Mucosa of rectum (tissue), 2 donors: ENCODE measurements at regions not wholly inside any gene's neighbourhood (a gene's known extent, or its start where the extent isn't known, plus 50 kb on each side); places are given as distances from the start of the nearest gene placed in this dataset.

Experiments used
- H3K27ac ChIP-seq, 2 donors: one replicate each; pipeline ENCODE4 v1.7.0; 2013; ENCODE audit warnings: inconsistent platforms in 2 of 2, low read depth in 2 of 2, low read length in 2 of 2
- H3K27me3 ChIP-seq, 2 donors: one replicate each; pipeline ENCODE4 v1.7.0; 2013; ENCODE audit warnings: low read length in 2 of 2; ENCODE audit not compliant: control insufficient read depth in 2 of 2, insufficient read depth in 2 of 2
- H3K36me3 ChIP-seq, 2 donors: one replicate each; pipeline ENCODE4 v1.7.0; 2013; ENCODE audit warnings: low read length in 2 of 2; ENCODE audit not compliant: control insufficient read depth in 2 of 2, insufficient read depth in 2 of 2
- H3K4me1 ChIP-seq, 2 donors: one replicate each; pipeline ENCODE4 v1.7.0; 2013; ENCODE audit warnings: low read length in 2 of 2, mild to moderate bottlenecking in 1 of 2; ENCODE audit not compliant: control insufficient read depth in 2 of 2, insufficient read depth in 2 of 2
- H3K4me3 ChIP-seq, 2 donors: one replicate each; pipeline ENCODE4 v1.7.0; 2013; ENCODE audit warnings: low read length in 2 of 2
- H3K9ac ChIP-seq, 2 donors: one replicate each; pipeline ENCODE4 v1.7.0; 2013; ENCODE audit warnings: low read length in 2 of 2, low read depth in 1 of 2, mild to moderate bottlenecking in 1 of 2
- H3K9me3 ChIP-seq, 2 donors: one replicate each; pipeline ENCODE4 v1.7.0; 2013; ENCODE audit warnings: low read length in 2 of 2; ENCODE audit not compliant: control insufficient read depth in 2 of 2
- donor health status: healthy.
- donor health status: Normal muscosa, but diverticular disease.

DNA sequence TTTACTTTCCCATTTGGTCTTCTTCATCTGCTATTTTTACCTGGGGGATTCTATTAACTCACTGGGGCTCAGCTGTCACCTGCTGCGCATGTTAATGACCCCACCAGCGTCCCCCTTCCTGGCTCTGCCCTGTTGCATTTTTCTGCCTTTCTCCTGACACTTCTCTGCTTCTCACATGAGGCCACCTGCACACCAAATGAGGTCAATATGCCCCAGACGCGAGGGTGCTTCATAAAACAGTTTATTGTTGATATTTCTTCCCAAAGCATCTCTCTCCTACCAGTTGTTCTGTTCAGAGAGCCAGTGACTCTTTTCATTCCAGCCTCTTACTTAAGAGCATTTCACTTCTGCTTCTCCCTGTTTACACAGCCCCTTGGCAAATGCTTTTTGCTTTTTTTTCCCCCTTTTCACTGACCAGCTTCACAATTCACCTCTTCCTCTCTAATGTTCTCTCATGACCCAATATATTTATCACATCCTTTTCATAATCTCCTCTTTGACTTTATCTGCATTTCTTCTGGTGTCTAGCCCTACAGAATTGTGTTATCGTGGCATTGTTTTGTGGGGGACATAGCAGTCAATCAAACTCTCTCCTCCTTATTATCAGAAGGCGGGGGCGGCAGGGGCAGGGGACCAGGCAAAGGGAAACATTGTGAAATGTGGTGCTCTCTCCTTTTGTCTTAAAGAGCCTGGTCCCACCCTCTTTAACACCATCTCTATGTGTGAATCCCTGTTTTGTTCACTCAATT, 545.8 kb upstream of the CITED2 start:
- no peaks in the 10 kb centered on the region for H3K9me3 ChIP-seq
- no peak overlapping the region for H3K9ac ChIP-seq
- H3K36me3 ChIP-seq, result no peaks in the 10 kb centered on the region
- peaks cover 0 to 6% of the 10 kb centered on the region in 2 donors for H3K4me1 ChIP-seq
- H3K27ac ChIP-seq, result no peak overlapping the region
- no peak overlapping the region for H3K4me3 ChIP-seq
- no peaks in the 10 kb centered on the region for H3K27me3 ChIP-seq

DNA sequence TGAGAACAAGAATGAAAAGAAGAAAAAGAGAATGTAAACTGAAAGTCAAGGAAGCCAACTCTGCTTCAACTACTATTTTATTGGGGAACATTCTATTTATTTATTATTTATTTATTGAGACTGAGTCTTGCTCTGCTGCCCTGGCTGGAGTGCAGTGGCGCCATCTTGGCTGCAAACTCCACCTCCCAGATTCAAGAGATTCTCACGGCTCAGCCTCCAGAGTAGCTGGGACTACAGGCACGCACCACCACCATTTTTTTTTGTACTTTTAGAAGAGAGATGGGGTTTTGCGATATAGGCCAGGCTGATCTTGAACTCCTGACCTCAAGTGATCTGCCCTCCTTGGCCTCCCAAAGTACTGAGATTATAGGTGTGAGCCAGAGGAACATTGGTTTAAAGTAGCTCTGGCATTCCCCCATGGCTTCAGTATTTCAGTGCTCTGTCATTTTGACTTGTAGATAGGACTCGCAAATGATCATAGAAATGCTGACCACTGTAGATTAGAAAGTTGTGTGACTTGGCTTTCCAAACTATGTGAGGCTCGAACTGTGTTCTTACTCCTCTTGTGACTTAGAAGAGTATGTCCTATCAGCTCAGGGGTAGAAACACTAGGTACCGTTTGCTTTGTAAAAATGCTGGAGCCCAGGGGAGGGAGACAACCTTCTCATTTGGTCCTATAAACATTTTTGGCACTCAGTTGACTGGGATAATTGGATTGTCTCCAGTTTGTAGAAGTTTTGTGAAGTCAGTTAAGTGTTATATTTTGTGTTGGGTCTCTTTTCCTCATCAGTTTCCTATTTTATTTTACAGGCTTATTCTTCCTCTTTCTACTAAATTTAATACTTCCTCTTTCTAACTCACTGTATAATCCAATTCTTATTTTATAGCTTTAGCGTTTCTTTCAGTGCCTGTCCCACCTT, 544.9 kb upstream of the CITED2 start:
- Histone ChIP-seq H3K4me3 (no peak overlapping the region), H3K36me3 (no peaks in the 10 kb centered on the region), H3K9ac (no peak overlapping the region), H3K27ac (no peak overlapping the region), H3K4me1 (peaks cover 2 to 6% of the 10 kb centered on the region in 2 donors), H3K9me3 (no peaks in the 10 kb centered on the region), H3K27me3 (no peaks in the 10 kb centered on the region)

DNA sequence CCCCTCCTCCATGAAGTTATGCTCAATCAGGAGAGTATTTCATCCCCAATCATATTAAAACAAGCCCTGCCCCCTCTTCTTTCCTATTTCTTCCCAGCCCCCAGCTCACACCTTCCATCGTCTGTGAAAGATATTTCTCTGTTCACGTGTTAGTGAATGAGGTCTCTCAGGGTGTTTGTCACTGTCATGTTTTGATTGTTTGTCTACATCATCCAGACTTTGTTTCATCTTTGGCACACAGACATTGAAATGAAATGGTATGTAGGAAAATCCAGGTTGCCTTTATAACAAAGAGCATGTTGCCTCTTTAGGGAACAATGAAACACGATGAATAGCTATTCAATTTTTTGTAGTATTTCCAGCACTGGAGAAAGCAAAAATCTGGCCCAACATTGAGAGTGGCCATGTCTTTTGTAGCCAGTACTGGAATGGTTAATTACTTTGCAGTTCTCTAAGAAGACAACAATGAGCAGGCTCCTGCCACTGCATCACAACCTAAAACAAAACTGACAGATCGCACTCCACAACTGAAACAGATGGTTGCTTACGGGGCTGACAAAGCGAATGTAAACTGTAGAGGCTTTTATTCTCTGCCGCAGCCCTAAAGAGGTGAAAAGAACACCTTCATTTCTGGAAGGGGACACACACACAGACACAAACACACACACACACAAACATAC, 543.6 kb upstream of the CITED2 start:
- Histone ChIP-seq H3K4me3 (no peak overlapping the region), H3K27me3 (no peaks in the 10 kb centered on the region), H3K4me1 (peaks cover 2 to 6% of the 10 kb centered on the region in 2 donors), H3K27ac (no peak overlapping the region), H3K9ac (no peak overlapping the region), H3K9me3 (no peaks in the 10 kb centered on the region), H3K36me3 (no peaks in the 10 kb centered on the region)

DNA sequence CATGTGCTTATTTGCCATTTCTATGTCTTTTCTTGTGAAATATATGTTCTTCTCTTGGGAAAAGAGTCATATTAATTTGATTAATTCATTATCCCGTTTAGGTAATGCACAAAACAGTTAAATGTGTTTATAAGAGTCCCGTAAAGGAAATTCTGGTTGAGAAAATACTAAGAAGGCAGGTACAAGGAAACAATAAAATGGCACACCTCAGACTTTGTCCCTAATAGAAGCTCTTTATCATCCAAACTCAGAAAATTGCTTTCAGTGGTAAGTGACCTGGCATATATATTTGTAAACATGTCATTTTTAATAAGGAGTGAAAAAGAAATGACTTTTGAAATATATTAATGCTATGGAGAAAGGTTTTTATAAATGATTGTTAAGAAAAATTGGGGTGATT, 540.5 kb upstream of the CITED2 start:
- Histone ChIP-seq H3K4me3 (no peak overlapping the region), H3K9me3 (no peaks in the 10 kb centered on the region), H3K27me3 (no peaks in the 10 kb centered on the region), H3K4me1 (peaks cover 2 to 4% of the 10 kb centered on the region in 2 donors), H3K36me3 (no peaks in the 10 kb centered on the region), H3K27ac (no peak overlapping the region), H3K9ac (no peak overlapping the region)

DNA sequence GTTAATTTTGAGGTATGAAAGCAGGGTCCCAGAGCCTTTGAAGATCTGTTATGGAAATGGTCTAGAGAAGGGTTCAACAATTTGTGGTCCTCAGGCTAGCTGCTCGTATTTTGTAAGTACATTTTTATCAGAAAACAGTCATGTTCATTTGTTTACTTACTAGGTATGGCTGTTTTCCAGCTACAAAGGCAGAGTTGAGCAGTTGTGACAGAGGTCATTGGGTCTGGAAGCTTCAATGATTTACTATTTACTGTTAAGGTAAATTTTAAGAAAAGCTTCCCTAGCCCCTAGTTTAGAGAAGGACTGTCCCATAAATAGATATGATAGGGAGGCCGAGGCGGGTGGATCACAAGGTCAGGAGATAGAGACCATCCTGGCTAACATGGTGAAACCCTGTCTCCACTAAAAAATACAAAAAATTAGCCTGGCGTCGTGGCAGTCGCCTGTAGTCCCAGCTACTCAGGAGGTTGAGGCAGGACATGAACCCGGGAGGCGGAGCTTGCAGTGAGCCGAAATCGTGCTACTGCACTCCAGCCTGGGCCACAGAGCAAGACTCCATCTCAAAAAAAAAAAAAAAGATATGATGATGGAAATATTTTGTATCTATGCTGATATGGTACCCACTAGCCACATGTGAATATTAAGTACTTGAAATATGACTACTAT, 538.4 kb upstream of the CITED2 start:
- H3K27me3 ChIP-seq, result no peaks in the 10 kb centered on the region
- no peak overlapping the region for H3K4me3 ChIP-seq
- peaks cover 0 to 2% of the 10 kb centered on the region in 2 donors for H3K4me1 ChIP-seq
- no peak overlapping the region for H3K27ac ChIP-seq
- no peaks in the 10 kb centered on the region for H3K9me3 ChIP-seq
- no peak overlapping the region for H3K9ac ChIP-seq
- no peaks in the 10 kb centered on the region for H3K36me3 ChIP-seq

DNA sequence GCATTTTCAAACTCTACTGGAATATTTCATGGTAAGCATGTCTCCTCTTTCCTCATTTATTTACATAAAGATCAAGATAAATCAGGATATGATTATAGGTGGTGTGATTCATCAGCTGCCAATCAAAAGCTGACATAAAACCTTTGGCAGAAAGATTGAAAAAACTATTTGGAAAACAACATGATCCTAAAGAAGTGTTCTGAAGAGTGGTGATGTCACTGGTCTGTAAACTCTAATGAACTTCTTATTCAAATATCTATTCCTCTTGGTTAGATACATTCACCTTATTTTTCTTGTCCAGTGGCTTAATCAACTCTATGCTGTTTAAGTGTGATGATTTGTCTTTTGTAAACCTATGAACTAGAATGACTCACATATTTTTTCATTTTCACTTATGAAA, 535.5 kb upstream of the CITED2 start:
- no peak overlapping the region for H3K9ac ChIP-seq
- no peaks in the 10 kb centered on the region for H3K9me3 ChIP-seq
- no peaks in the 10 kb centered on the region for H3K27me3 ChIP-seq
- peaks cover 2 to 3% of the 10 kb centered on the region in 2 donors for H3K4me1 ChIP-seq
- H3K4me3 ChIP-seq, result no peak overlapping the region
- H3K36me3 ChIP-seq, result no peaks in the 10 kb centered on the region
- no peak overlapping the region for H3K27ac ChIP-seq

DNA sequence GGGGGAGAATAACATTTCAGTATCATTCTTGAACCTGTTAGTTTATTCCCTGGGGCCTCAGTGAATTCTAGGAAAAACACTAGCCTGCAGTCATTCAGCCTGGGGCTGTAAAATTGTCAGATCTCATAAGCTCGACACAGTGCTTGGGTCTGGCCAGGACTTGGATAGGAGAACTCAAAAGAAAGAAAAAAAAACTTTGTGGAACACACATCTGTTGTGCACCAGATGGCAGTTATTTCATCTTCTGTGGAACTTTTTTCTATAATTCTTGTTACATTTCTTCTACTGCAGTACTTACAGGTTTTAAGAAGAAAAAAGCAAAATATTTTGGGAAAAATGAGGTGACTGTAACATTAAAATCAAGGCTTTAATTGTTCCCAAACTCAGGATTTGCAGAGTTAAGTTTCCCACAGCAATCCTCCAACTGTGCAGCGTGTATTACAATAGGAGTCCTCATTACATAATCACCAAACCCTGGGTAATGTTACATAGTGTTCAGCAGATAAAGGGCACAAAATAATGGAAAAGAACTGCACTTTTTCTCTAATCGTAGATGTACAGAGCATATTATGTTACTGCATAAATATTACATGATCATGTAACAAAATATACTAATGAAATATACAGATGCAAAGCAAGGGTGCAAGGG, 531.1 kb upstream of the CITED2 start:
- Histone ChIP-seq H3K27me3 (no peaks in the 10 kb centered on the region), H3K36me3 (no peaks in the 10 kb centered on the region), H3K4me3 (no peak overlapping the region)

DNA sequence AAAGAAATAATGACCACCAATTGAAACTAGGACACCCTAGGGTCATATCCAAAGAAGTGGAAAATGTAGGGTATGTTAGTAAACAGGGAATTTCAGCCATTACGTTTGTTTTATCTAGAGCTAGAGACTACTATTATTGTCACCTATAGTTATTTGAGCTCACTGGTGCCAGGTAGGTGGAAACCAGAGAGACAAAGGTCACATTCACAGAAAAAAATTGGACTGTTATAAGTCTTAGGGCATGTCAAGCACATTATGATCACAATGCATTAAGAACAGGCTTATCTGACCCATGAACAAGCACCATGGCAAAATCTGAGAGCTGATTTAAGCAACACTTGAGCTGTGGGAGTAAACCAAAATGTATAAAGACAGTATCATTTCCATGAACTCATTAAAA, 530.1 kb upstream of the CITED2 start:
- Histone ChIP-seq H3K4me3 (no peak overlapping the region), H3K9me3 (no peaks in the 10 kb centered on the region), H3K27ac (peak overlapping the region; percentile 54 to 56), H3K9ac (no peak overlapping the region), H3K27me3 (no peaks in the 10 kb centered on the region), H3K4me1 (peaks cover 11 to 14% of the 10 kb centered on the region in 2 donors), H3K36me3 (no peaks in the 10 kb centered on the region)

More for the DNA sequence above, 531.1 kb upstream of the CITED2 start:
- no peak overlapping the region for H3K27ac ChIP-seq
- H3K9me3 ChIP-seq, result no peaks in the 10 kb centered on the region
- H3K9ac ChIP-seq, result no peak overlapping the region
- H3K4me1 ChIP-seq, result peaks cover 11 to 14% of the 10 kb centered on the region in 2 donors

DNA sequence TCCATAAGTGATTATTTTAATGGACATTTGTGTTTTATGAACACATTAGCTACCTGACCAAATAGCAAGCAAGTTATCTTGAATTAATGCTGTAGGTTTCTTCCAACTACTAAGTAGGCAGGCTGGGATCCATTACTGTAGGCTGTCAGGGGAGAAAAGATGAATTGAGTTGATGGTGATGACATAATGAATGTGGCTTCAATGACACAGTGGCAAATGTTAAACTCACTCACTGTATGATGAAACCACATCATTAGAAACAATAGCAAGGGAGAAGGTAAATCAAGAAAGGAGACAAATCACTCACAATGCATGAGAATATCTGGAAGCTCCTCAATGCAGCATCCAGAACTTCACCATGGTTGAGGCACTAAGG, 529.7 kb upstream of the CITED2 start:
- Histone ChIP-seq H3K27ac (peak overlapping the region; percentile 54 to 56), H3K27me3 (no peaks in the 10 kb centered on the region), H3K4me1 (peaks cover 11 to 14% of the 10 kb centered on the region in 2 donors), H3K9ac (no peak overlapping the region), H3K36me3 (no peaks in the 10 kb centered on the region), H3K4me3 (no peak overlapping the region), H3K9me3 (no peaks in the 10 kb centered on the region)
